UCSD-AML1 (cell line): ENCODE measurements at regions not wholly inside any gene's neighbourhood (a gene's known extent, or its start where the extent isn't known, plus 50 kb on each side); places are given as distances from the start of the nearest gene placed in this dataset.

ENCODE experiments used
- DNase-seq: peaks from one replicate; lab custom pipeline; 2025; ENCODE audit not compliant: unreplicated experiment; lab: John Stamatoyannopoulos, UW

DNA sequence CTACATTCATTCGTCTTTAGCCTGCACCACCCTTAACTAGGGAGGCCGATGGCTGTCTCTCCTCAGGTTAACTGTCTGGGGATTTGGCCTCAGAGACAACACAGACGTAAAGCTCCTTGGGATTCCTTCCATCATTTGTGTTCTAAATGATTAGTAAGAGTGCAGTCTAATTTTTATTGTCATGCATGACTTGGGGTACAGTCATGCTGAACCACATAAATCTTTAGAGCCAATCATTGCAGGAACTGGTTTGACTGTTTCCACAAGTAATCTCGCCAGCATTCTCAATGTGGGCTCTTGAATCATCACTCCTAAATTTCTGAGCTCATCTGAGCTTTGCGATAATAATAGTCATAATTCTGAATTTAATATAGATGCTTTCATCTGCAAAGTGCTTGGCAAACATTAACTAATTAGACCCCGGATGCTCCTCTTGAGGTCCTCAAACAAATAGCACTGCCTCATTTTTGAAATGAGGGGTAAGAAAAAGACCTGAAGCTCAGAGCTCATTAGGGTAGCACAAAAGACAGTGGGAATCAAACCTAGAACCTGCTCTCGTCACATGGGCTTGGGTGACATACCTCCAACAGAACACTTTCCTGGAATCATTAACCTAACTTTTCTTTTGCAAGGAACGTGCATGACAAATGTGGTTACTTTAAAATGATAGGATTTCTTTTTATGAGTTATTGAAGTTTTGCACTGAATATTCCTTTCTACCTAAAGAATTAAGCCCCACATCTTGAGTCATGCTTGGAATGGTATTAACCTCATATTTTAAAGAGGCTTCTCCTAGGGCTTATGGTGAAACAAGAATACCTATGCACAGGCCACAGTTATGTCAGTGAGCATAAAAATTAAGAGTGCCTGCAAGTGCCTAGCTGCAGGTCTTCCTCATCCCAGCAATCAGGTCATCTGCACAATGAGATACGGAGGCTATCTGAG is 118.9 kb upstream of the NRP1 start:
- DNase-seq: no peak

DNA sequence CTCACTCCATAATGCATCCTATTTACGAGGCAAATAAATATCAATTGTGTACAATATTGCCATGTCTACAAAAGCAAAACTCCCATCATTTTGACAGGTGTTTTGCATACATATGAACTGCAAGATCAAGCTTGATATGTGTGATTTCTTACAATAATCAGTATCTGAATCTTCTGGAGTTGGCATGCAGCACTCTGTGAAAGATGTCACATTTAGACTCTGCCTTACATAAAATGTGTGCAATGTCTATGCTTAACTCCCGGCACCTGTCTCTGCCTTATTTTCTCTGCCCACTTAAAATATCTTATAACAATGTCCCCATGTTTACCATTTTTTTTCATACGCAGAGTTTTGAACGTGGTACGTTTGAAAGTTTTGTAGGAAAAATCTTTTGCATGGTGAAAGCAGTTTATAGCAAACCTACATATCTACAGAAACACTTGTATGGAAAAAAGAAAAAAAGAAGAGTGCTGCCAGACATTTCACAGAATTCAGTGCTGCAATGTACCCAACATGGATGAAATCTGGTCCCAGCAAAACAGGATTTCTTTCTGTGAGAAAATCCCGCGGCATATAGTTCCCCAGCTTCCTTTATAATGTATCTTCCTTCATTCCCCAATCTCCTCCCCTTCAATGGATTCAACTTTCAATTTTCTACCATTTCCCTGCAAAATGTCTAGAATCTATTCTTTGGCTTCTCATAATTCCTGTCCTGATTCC is 114.1 kb upstream of the NRP1 start:
- DNase-seq: no peak

DNA sequence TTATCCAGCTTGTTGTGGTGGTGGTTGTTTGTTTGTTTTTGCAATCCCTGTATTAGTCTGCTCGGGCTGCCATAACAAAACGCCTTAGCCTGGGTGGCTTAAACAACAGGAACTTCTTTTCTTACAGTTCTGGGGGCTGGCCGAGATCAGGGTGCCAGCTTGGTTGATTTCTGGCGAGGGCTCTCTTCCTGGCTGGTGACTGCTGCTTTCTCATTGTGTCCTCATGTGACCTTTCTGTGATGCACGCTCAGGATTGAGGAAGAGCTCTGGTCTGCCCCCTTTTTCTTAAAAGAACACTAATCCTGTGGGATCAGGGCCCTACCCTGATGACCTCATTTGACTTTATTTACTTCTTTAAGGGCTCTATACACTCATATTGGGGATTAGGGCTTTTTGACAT is 107.1 kb upstream of the NRP1 start:
- no peak for DNase-seq

GRCh38 chr10:33434933-33435332 is 100.5 kb upstream of the NRP1 start:
- no peak for DNase-seq

- DNase-seq: no peak
These were observed 94.2 kb upstream of the NRP1 start for GRCh38 chr10:33428682-33429081.

GRCh38 chr10:33423154-33423529 is 88.7 kb upstream of the NRP1 start:
- DNase-seq: no peak

DNA sequence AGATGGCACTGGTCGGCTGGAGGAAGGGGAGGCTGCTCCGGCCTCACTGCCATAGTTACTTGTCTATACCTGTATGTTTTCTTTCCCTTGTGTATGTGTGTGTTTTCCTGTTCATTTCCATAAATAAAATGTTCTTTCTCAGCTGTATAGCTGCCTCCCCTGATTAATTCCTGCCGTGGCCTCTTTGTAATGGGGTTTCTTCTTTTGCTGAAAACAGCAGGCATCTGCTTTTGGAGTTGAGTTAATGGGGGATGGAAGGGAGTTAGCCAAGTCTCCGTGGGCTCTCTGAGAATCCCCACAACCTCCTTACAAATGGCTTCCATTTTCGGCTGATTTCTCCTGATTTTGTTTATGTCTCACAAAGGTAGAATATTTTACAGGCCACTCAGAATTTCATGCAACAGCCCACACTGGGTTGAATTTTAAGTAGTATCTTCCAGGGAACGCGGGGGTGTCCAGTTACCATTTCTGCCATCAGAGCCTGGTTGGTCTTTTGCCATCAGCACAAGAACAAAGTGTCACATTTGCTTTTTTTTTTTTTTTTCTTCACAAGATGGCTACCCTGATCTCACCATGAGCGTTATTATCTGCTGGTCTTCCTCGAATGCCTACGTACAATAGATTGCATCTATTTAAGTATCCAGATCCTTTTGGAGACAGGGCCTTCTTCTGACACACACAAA is 88.1 kb upstream of the NRP1 start:
- DNase-seq: no peak

GRCh38 chr10:33421789-33422462 is 87.5 kb upstream of the NRP1 start:
- DNase-seq: no peak

DNA sequence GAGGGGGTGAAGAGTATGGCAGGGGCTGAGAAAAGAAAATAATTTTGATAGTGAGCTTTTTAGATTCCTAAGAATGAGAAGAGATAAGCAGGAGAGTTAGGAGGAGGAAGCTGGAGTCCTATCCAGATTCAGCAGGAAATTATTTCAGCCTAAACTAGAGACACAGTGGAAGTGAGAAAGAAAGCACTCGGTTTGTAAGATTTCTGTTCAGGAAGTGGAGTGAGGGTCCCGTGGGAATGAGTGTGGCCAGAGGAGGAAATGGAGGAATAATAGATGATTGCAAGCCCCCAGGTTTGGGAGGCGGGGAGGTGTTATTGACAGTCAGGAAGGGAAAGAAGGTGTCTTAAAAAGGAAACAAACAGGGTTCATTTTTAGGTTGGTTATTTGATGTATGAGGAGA is 84.8 kb upstream of the NRP1 start:
- no peak for DNase-seq

DNA sequence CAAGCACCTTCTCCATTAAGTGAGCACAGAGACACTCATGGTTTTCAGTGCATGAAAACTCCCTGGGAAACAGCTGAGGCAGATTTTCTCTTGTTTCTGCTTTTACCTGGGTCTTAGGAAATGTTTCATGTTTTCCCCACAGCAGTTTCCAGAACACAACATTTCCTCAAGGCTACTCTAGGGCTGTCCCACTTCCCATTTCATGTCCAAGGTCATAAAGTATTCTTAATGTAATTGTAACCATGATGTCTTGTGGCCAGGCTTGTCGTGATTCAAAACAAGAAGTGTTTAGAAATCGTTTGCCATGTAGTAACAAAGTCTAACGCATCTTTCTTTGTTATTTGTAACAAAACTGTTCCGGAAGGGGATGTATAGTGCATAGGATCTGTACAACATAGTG is 83.8 kb upstream of the NRP1 start:
- DNase-seq: no peak

DNA sequence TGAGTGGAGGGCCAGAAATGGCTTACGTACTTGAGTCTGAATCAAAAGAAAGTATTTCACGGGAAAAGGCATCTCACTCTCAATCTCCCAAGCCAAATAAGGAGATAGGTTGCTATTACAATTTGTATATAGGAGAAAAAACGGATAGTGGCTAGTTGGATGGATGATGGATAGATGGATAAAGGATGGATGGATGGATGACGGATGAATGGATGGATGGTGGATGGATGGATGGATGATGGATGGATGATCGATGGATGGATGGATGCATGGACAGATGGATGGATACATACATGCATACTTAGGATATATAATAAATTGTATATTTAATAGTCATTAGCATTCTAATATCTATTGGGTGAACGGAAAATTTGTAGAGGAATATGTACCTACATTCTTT is 82.2 kb upstream of the NRP1 start:
- no peak for DNase-seq

GRCh38 chr10:33416209-33416608 is 81.7 kb upstream of the NRP1 start:
- no peak for DNase-seq

DNA sequence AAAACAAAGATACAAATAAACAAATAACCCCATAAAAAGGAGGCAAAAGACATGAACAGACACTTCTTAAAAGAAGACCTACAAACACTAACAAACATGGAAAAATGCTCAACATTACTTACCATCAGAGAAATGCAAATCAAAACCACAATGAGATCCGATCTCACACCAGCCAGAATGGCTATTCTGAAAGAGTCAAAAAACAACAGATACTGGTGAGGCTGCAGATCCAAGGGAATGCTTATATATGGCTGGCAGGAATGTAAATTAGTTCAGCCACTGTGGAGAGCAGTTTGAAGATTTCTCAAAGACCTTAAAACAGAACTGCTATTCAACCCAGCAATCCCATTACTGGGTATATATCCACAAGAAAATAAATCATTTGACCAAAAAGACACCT is 80.4 kb upstream of the NRP1 start:
- DNase-seq: no peak

DNA sequence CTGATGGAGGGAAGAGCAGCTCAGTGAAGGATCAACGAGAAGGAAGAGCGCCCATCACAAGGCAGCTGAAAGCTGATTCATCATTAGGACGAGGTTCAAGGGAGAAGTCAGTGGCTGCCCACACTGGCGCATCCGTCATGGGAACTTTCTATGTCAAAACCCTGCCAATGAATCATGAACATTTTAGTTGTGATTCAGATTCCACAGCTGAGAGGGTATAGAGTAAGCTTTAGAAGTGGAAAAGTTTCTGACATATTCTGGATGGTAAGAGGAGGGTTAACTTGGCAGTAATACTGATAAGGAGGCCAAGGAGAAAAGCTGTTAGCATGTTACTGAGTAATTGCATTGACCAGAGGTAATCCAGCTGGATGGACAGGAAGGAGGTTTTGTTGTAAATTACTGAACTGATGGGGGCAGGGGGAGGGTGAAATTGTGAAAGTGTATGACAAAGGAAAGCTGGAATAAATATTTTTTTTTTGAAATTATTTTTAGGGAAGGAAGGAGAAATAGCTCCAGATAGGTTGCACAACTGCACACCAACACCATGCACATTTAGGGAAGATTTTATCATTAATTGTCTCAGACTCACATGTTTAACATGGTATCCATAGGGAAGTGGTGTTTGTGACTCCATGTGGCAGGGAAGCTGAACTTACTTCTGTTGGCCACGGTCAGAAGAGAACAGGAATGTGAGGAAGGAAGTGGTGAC is 78.3 kb upstream of the NRP1 start:
- DNase-seq: no peak

GRCh38 chr10:33412241-33412640 is 77.8 kb upstream of the NRP1 start:
- DNase-seq: no peak

- DNase-seq: no peak
These were observed 76.4 kb upstream of the NRP1 start for GRCh38 chr10:33410860-33411234.

DNA sequence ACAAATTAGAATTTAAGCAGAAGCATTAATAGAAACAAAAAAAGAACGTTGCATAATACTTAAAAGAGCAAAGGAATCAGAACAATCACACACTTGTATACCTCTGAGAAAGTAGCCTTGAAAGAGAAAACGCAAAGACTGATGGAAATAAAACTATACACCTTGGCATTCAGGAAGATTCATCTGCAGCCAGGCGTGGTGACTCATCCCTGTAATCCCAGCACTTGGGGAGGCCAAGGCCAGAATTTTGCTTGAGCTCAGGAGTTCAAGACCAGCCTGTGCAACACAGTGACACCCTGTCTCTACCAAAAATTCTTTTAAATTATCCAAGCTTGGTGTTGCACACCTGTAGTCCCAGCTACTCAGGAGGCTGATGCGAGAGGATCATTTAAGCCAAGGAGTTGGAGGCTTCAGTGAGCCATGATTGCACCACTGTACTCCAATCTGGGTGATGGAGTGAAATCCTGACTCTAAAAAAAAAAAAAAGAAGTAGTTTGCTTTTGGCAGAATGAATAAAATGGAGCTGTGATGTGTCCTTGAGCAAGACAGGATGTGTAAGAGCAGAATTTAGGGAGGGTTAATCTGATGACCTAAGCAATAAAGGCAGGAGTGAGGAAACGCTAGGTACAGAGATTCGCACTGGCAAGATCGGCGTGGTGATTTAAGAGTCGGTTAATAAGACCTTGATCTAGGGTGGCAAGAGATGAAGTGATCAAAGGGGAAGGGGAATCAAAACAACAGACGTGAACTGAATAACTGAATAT is 75.8 kb upstream of the NRP1 start:
- DNase-seq: no peak

GRCh38 chr10:33406596-33406995 is 72.1 kb upstream of the NRP1 start:
- no peak for DNase-seq

DNA sequence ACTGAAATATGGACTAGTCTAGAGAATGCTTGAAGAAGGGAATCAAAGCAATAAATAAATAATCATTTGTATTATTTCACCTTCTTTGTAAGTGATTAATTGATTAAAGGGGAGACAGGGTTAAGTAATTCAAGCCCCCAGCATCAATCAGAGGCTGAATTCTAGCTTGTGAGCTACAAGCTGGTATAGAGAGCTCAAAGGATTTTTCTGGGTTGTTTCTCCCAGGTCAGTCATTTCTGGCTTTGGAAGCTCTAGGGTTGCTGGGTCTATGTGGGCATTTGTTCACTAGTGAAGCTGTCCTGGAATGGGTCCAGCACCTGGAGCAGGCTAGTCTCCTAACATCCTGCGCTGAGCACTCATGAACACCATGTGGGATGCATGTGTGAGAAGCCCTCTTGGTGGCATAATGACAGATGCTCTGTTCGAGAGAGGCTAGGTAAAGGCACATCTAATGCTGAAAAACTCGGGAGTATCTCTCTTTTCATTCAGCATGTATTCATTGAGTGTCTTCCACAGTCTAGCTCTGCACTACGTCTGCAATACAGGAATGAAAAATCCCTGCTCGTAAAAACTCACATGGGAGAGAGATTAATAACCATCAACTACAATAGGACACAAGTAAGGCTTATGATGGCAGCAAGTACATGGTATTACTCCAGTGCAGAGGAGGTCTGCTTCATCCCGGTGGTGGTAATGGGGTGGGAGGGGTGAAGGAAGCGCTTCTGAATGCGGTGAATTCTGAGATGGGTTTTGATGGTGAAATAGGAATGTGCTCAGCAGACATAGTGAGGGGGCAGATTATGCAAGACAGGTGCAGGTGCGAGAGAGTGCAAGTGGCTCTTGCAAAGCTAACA is 68.0 kb upstream of the NRP1 start:
- DNase-seq: no peak
